HG03565 (cell line): ENCODE measurements at regions not wholly inside any gene's neighbourhood (a gene's known extent, or its start where the extent isn't known, plus 50 kb on each side); places are given as distances from the start of the nearest gene placed in this dataset.
"Not testable (repeated sequence)": the region's sequence is repeated elsewhere in the genome, so short reads cannot be mapped to it uniquely, and the experiment has no call there.

Experiments
- ATAC-seq: cut with Tn5 transposase; IDR thresholded peaks from one replicate; pipeline ENCODE4 v1.9.1; 2021; ENCODE audit warnings: mild to moderate bottlenecking, moderate library complexity; ENCODE audit not compliant: unreplicated experiment

- ATAC-seq = no peak
Observed at GRCh38 chr9:30293231-30293630, 2091.2 kb upstream of the ACO1 start.

- ATAC-seq = no peak
Observed at GRCh38 chr9:30299126-30299780, 2085.2 kb upstream of the ACO1 start.

GRCh38 chr9:30301271-30301963 is 2083.0 kb upstream of the ACO1 start:
- no peak for ATAC-seq

- ATAC-seq = no peak
Observed at GRCh38 chr9:30310711-30311110, 2073.7 kb upstream of the ACO1 start.

- ATAC-seq = no peak
Observed at GRCh38 chr9:30329431-30329830, 2055.0 kb upstream of the ACO1 start.

- no peak for ATAC-seq
Observed at GRCh38 chr9:30348904-30349303, 2035.5 kb upstream of the ACO1 start.

- no peak for ATAC-seq
Observed at GRCh38 chr9:30349526-30350513, 2034.6 kb upstream of the ACO1 start.

- no peak for ATAC-seq
Observed at GRCh38 chr9:30356221-30356620, 2028.2 kb upstream of the ACO1 start.

- no peak for ATAC-seq
Observed at GRCh38 chr9:30362373-30362772, 2022.1 kb upstream of the ACO1 start.

- ATAC-seq = not testable (repeated sequence)
Observed at GRCh38 chr9:30366140-30366539, 2018.3 kb upstream of the ACO1 start.

GRCh38 chr9:30382271-30382670 is 2002.2 kb upstream of the ACO1 start:
- no peak for ATAC-seq

- no peak for ATAC-seq
Observed at GRCh38 chr9:30410273-30410672, 1974.2 kb upstream of the ACO1 start.

- no peak for ATAC-seq
Observed at GRCh38 chr9:30411571-30411970, 1972.9 kb upstream of the ACO1 start.

- no peak for ATAC-seq
Observed at GRCh38 chr9:30459156-30459555, 1925.3 kb upstream of the ACO1 start.

GRCh38 chr9:30476826-30477225 is 1907.6 kb upstream of the ACO1 start:
- ATAC-seq = no peak

GRCh38 chr9:30478684-30479083 is 1905.8 kb upstream of the ACO1 start:
- ATAC-seq = no peak

- no peak for ATAC-seq
Observed at GRCh38 chr9:30482499-30482898, 1901.9 kb upstream of the ACO1 start.

GRCh38 chr9:30484690-30485089 is 1899.8 kb upstream of the ACO1 start:
- ATAC-seq = no peak

GRCh38 chr9:30504502-30504905 is 1879.9 kb upstream of the ACO1 start:
- ATAC-seq = no peak

GRCh38 chr9:30505311-30505710 is 1879.1 kb upstream of the ACO1 start:
- no peak for ATAC-seq

- no peak for ATAC-seq
Observed at GRCh38 chr9:30506749-30507148, 1877.7 kb upstream of the ACO1 start.

- ATAC-seq = no peak
Observed at GRCh38 chr9:30507166-30507565, 1877.3 kb upstream of the ACO1 start.
